GM06990 (cell line): ENCODE measurements at regions not wholly inside any gene's neighbourhood (a gene's known extent, or its start where the extent isn't known, plus 50 kb on each side); places are given as distances from the start of the nearest gene placed in this dataset.

ENCODE experiments used
- DNase-seq: peaks from one replicate; pipeline ENCODE4 v3.0.0-alpha.2; 2011; ENCODE audit not compliant: insufficient read length; ENCODE audit errors: extremely low read depth
- H3K27me3 ChIP-seq: replicated peaks from 2 replicates; pipeline ENCODE4 v1.6.0; 2011; ENCODE audit warnings: low read length; ENCODE audit not compliant: control insufficient read depth, insufficient read depth
- H3K36me3 ChIP-seq: 2 replicates; pipeline ENCODE4 v1.5.1; 2011; ENCODE audit warnings: low read length; ENCODE audit not compliant: control insufficient read depth, insufficient read depth
- H3K4me3 ChIP-seq: replicated peaks from 2 replicates; pipeline ENCODE4 v1.5.1; 2011; ENCODE audit warnings: low read depth, mild to moderate bottlenecking, control low read depth, low read length
- TF ChIP-seq, protein P1 (sequence below): IDR thresholded peaks from 2 replicates; pipeline ENCODE4 v1.5.1; 2011; ENCODE audit warnings: low read length, control low read depth, mild to moderate bottlenecking, inconsistent platforms; ENCODE audit not compliant: insufficient read depth, poor library complexity, severe bottlenecking

DNA sequence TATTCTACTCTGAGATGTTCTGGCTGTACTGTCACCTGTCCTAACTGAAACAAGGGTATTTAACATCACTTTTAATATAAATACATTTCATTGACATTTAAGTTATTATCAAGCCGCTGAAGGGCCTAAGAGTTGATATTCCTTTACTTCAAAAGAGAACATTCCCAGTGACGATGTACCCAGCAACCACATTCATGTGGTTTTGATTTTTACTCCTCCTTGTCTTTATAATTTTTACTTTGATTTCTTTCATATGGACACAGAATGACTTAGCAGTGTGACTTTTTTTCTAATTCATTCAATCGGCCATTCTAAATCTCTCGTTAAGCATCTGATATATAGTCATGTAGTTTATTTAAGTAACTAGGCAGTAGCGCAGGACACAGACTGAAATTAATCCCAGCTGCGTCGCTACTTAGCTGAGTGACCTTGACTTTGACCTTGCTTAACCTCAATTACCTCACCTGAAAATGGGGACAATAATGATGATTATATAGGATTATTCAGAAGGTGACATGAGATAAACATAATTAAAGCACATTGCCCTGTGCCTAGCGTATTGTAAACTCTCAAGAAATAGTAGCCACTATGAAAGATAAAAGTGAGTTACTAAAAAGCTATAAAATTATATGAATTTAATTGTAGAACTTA lies 476.6 kb downstream of the SETD4 start:
- H3K27me3 ChIP-seq = no peaks in the 10 kb centered on the region; the same call in 1 of the 2 replicates
- TF ChIP-seq, protein P1, sequence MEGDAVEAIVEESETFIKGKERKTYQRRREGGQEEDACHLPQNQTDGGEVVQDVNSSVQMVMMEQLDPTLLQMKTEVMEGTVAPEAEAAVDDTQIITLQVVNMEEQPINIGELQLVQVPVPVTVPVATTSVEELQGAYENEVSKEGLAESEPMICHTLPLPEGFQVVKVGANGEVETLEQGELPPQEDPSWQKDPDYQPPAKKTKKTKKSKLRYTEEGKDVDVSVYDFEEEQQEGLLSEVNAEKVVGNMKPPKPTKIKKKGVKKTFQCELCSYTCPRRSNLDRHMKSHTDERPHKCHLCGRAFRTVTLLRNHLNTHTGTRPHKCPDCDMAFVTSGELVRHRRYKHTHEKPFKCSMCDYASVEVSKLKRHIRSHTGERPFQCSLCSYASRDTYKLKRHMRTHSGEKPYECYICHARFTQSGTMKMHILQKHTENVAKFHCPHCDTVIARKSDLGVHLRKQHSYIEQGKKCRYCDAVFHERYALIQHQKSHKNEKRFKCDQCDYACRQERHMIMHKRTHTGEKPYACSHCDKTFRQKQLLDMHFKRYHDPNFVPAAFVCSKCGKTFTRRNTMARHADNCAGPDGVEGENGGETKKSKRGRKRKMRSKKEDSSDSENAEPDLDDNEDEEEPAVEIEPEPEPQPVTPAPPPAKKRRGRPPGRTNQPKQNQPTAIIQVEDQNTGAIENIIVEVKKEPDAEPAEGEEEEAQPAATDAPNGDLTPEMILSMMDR = no peak
- no peak overlapping the region for H3K4me3 ChIP-seq
- DNase-seq = no peak
- H3K36me3 ChIP-seq = no peaks in the 10 kb centered on the region

DNA sequence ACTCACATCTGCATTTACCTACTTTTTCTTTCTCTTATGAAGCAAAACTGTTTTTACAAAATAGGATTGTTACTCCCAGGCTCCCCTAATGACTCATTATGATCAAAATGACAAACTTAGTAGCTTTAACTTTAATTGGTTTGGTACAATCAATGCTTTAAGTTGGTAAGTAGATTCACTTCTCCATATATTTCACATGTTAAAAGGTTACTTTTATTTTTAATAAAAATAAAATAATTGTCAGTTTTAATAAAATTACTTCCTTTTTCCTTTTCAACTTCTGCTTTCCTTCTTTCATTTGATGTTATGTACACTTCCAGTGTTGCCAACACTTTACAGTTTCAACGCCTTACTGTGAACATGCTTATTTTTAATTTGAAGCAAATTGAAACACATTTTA lies 477.6 kb downstream of the SETD4 start:
- TF ChIP-seq, protein P1 = no peak
- no peaks in the 10 kb centered on the region for H3K36me3 ChIP-seq
- no peak for DNase-seq
- no peaks in the 10 kb centered on the region; the same call in 1 of the 2 replicates for H3K27me3 ChIP-seq
- no peak overlapping the region for H3K4me3 ChIP-seq

DNA sequence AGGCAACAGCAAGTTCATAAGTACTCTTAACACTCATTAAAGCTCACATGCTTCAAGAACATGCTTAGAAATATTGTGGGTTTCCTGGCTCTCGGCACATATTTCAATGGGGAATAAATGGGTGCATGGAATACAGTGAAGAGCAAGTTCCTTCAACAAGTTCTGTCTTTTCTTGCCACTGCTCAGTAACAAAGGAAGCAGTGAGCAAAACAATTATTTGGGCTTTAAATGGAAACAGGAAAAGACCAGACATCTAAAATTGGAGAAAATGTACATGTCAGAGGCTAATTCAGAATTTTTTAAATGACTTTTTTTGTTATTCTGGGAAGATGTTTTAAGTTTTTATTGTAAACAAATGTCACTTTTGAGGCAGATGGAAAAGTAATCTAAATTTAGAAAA lies 478.7 kb downstream of the SETD4 start:
- DNase-seq = no peak
- TF ChIP-seq, protein P1 = no peak
- Histone ChIP-seq H3K27me3 (no peaks in the 10 kb centered on the region; the same call in 1 of the 2 replicates), H3K4me3 (no peak overlapping the region), H3K36me3 (no peaks in the 10 kb centered on the region)

DNA sequence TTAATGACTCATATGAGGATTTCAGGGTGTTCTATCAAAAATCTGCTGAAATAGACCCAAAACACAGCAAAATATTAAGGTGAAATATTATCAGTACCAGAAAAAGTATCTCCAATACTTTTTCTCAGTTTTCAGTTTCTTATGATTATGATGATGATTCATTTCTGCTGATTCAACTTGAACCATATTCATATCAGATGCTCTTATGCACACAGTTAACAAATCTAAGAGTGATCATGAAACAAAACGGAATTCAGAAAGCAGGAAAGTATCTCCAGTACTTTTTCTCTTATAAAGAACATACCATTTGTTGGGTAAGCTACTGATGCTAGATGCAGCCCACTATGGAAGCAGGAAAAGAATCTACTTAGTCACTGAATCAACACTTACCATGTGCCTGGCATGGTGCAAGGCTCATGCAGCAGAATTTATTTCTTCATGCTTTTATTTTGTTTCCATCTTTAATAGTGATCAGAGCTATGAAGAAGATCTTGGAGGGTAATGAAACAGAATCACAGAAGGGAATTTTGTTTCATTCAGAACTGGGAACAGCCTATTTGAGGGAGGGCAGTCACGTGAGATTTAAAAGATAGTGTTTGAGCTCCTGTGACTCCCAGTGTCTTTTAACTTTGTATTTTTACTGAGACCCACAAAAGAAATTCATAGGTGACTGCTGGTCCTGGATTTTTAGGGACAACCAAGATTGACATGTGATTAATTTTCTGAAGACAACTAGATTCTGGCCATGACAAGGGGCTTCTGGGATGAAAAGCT lies 480.6 kb downstream of the SETD4 start:
- Histone ChIP-seq H3K36me3 (no peaks in the 10 kb centered on the region), H3K4me3 (no peak overlapping the region), H3K27me3 (no peaks in the 10 kb centered on the region; the same call in 1 of the 2 replicates)
- DNase-seq = no peak
- TF ChIP-seq, protein P1 = no peak

DNA sequence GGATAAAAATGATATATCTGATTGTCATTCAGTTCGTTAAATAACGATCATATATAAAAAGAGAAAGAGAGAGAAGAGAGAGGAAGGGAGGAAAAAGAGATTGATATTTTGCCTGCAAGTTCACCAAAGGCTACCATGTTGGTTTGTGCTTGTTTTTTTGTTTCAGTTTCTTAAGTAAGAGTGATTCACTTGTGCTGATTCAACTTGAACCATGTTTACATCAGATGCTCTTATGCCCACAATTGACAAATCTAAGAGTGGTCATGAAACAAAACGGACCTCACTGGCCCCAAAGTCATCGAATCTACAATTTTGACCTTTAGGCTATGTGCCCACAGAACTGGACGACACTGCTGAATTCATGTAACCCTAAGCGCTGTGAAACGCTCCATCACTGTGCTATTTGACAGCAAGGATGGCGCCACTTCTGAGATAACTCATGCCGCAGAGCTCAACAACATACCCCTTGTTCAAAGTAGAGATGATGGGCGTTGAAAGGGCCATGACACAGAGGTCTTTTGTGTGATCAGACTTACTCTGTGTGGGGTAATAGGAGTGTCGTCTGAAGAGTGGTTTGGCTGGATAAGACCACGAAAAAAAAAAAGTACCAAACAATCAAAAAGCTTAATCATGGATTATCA lies 481.4 kb downstream of the SETD4 start:
- no peak for DNase-seq
- no peak overlapping the region for H3K4me3 ChIP-seq
- TF ChIP-seq, protein P1 = no peak
- no peaks in the 10 kb centered on the region; the same call in 1 of the 2 replicates for H3K27me3 ChIP-seq
- no peaks in the 10 kb centered on the region for H3K36me3 ChIP-seq
